Kidney (tissue), 13 donors: ENCODE measurements at regions not wholly inside any gene's neighbourhood (a gene's known extent, or its start where the extent isn't known, plus 50 kb on each side); places are given as distances from the start of the nearest gene placed in this dataset.

ENCODE experiments used
- DNase-seq, 5 donors: peaks; one replicate each; pipeline ENCODE4 v3.0.0-alpha.2; 2013 to 2020
- FAIRE-seq: peaks from 2 replicates; lab custom pipeline; 2012; peaks lifted over from hg19 to GRCh38; lab: Jason Lieb, UNC
- H3K27ac ChIP-seq, 2 donors: one replicate each; pipeline ENCODE4 v1.7.0; 2013; ENCODE audit warnings: low read depth in 2 of 2, low read length in 2 of 2, inconsistent platforms in 1 of 2
- H3K27me3 ChIP-seq: one replicate; pipeline ENCODE4 v1.7.1; 2013; ENCODE audit warnings: low read length, inconsistent platforms; ENCODE audit not compliant: control insufficient read depth, insufficient read depth
- H3K36me3 ChIP-seq, 3 donors: one replicate each; pipeline versions ENCODE4 v1.7.0 to v1.7.1; 2013; ENCODE audit warnings: low read length in 3 of 3, control low read depth in 1 of 3, inconsistent platforms in 1 of 3; ENCODE audit not compliant: insufficient read depth in 3 of 3, control insufficient read depth in 2 of 3
- H3K4me1 ChIP-seq, 3 donors: one replicate each; pipeline versions ENCODE4 v1.7.0 to v1.7.1; 2013; ENCODE audit warnings: low read length in 3 of 3, inconsistent platforms in 1 of 3, low read depth in 1 of 3; ENCODE audit not compliant: control insufficient read depth in 2 of 3, insufficient read depth in 2 of 3
- H3K4me3 ChIP-seq, 3 donors: one replicate each; pipeline versions ENCODE4 v1.7.0 to v1.8.1; 2013; ENCODE audit warnings: low read length in 3 of 3, control low read depth in 1 of 3, inconsistent platforms in 1 of 3
- H3K9ac ChIP-seq, 3 donors: one replicate each; pipeline versions ENCODE4 v1.7.0 to v1.7.1; 2013; ENCODE audit warnings: low read length in 3 of 3, control low read depth in 1 of 3, inconsistent platforms in 1 of 3
- H3K9me3 ChIP-seq, 3 donors: one replicate each; pipeline versions ENCODE4 v1.7.0 to v1.7.1; 2013; ENCODE audit warnings: low read length in 3 of 3, control low read depth in 1 of 3, inconsistent platforms in 1 of 3; ENCODE audit not compliant: control insufficient read depth in 2 of 3, insufficient read depth in 1 of 3
- intact Hi-C: fragments of 100-400 bp; cut with DNase I; formaldehyde crosslinking; loops from one replicate; pipeline ENCODE4 v1.11.1; 2022
- TF ChIP-seq, protein P1 (sequence below): IDR thresholded peaks from 3 replicates; pipeline ENCODE4 v1.5.1; 2012; ENCODE audit warnings: mild to moderate bottlenecking, moderate library complexity, borderline replicate concordance; ENCODE audit not compliant: insufficient read depth; ENCODE audit errors: extremely low read depth
- donor health status: control.
- donor health status: control.
- donor health status: control.
- donor health status: control.
- donor health status: control.
- donor health status: DM: yes; HTN: yes; CAD: no.
- donor health status: Normal renal cell carcinoma (clear cell type).

- no peaks in the 10 kb centered on the region for H3K36me3 ChIP-seq
- no peaks in the 10 kb centered on the region for H3K9me3 ChIP-seq
- TF ChIP-seq, protein P1, sequence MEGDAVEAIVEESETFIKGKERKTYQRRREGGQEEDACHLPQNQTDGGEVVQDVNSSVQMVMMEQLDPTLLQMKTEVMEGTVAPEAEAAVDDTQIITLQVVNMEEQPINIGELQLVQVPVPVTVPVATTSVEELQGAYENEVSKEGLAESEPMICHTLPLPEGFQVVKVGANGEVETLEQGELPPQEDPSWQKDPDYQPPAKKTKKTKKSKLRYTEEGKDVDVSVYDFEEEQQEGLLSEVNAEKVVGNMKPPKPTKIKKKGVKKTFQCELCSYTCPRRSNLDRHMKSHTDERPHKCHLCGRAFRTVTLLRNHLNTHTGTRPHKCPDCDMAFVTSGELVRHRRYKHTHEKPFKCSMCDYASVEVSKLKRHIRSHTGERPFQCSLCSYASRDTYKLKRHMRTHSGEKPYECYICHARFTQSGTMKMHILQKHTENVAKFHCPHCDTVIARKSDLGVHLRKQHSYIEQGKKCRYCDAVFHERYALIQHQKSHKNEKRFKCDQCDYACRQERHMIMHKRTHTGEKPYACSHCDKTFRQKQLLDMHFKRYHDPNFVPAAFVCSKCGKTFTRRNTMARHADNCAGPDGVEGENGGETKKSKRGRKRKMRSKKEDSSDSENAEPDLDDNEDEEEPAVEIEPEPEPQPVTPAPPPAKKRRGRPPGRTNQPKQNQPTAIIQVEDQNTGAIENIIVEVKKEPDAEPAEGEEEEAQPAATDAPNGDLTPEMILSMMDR: no peak
- intact Hi-C loops: no loop called here
- no peak overlapping the region for H3K9ac ChIP-seq
- FAIRE-seq (no peak), DNase-seq (no peak)
- no peak overlapping the region for H3K27ac ChIP-seq
- no peaks in the 10 kb centered on the region for H3K4me1 ChIP-seq
- no peak overlapping the region for H3K4me3 ChIP-seq
- no peaks in the 10 kb centered on the region for H3K27me3 ChIP-seq
Observed at GRCh38 chr15:69505956-69506556, 53.4 kb downstream of the RPLP1 start.

DNA sequence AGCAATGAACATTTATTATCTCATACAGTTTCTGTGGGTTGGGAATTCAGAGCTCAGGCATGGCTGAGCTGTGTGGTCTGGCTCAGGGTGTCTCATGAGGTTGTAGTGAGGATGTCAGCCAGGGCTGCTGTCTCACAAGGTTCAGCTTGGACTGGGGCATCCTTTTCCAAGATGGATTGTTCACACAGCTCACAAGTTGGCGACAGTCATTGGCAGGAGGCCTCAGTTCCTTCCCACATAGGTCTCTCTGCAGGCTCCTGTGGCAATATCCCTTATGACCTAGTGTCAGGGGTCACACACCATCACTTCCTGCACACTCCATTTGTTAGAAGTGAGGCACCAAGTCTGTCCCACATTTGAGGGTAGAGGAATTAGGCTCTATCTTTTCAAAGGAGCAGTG, 56.0 kb downstream of the RPLP1 start:
- no peaks in the 10 kb centered on the region for H3K27me3 ChIP-seq
- no peak overlapping the region for H3K9ac ChIP-seq
- no peaks in the 10 kb centered on the region for H3K36me3 ChIP-seq
- DNase-seq: no peak
- H3K27ac ChIP-seq: no peak overlapping the region
- intact Hi-C loops: no loop called here
- no peaks in the 10 kb centered on the region for H3K4me1 ChIP-seq
- no peaks in the 10 kb centered on the region for H3K9me3 ChIP-seq
- TF ChIP-seq, protein P1: no peak
- FAIRE-seq: no peak
- H3K4me3 ChIP-seq: no peak overlapping the region

GRCh38 chr15:69509131-69509530, 56.5 kb downstream of the RPLP1 start:
- FAIRE-seq: no peak
- Histone ChIP-seq H3K4me1 (no peaks in the 10 kb centered on the region), H3K27ac (no peak overlapping the region), H3K9me3 (no peaks in the 10 kb centered on the region), H3K9ac (no peak overlapping the region), H3K36me3 (no peaks in the 10 kb centered on the region), H3K4me3 (no peak overlapping the region), H3K27me3 (no peaks in the 10 kb centered on the region)
- DNase-seq: no peak
- TF ChIP-seq, protein P1: no peak
- intact Hi-C loops: no loop called here

DNA sequence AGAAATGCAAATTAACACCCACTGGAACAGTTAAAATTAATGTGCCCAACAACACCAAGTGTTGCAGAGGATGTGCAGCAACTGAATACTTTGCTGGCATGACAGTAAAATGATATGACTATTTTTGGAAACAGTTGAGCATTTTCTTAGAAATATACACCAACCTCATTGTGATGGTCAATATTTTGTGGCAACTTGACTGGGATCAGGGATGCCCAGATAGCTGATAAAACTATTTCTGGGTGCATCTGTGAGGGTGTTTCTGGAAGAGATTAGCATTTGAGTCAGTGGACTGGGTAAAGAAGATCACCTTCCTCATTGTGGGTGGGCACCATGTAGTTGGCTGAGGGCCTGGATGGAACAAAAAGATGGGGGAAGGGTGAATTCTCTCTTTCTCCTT, 57.9 kb downstream of the RPLP1 start:
- Histone ChIP-seq H3K4me3 (no peak overlapping the region), H3K36me3 (no peaks in the 10 kb centered on the region), H3K27ac (no peak overlapping the region), H3K9me3 (no peaks in the 10 kb centered on the region), H3K4me1 (no peaks in the 10 kb centered on the region), H3K27me3 (no peaks in the 10 kb centered on the region), H3K9ac (no peak overlapping the region)
- no peak for FAIRE-seq
- intact Hi-C loops: no loop called here
- TF ChIP-seq, protein P1: no peak
- DNase-seq: no peak
